HG03103 (cell line): ENCODE measurements at regions not wholly inside any gene's neighbourhood (a gene's known extent, or its start where the extent isn't known, plus 50 kb on each side); places are given as distances from the start of the nearest gene placed in this dataset.

Source experiments
- ATAC-seq: cut with Tn5 transposase; IDR thresholded peaks from one replicate; pipeline ENCODE4 v1.9.1; 2021; ENCODE audit warnings: low read depth; ENCODE audit not compliant: unreplicated experiment

- ATAC-seq = no peak
These were observed 137.7 kb upstream of the POM121L12 start for GRCh38 chr7:52897713-52898112.

GRCh38 chr7:52897288-52897687 lies 138.1 kb upstream of the POM121L12 start:
- ATAC-seq = no peak

- ATAC-seq = no peak
These were observed 158.2 kb upstream of the POM121L12 start for GRCh38 chr7:52877240-52877639.

- ATAC-seq = no peak
These were observed 159.0 kb upstream of the POM121L12 start for GRCh38 chr7:52876402-52876801.

- ATAC-seq = no peak
These were observed 171.8 kb upstream of the POM121L12 start for GRCh38 chr7:52863652-52864051.

- ATAC-seq = no peak
These were observed 173.1 kb upstream of the POM121L12 start for GRCh38 chr7:52862321-52862720.

GRCh38 chr7:52857367-52857766 lies 178.1 kb upstream of the POM121L12 start:
- ATAC-seq = no peak

GRCh38 chr7:52854681-52855080 lies 180.8 kb upstream of the POM121L12 start:
- no peak for ATAC-seq

- ATAC-seq = no peak
These were observed 183.9 kb upstream of the POM121L12 start for GRCh38 chr7:52851547-52851946.

- ATAC-seq = no peak
These were observed 192.0 kb upstream of the POM121L12 start for GRCh38 chr7:52843436-52843835.

- no peak for ATAC-seq
These were observed 193.1 kb upstream of the POM121L12 start for GRCh38 chr7:52842202-52842900.

GRCh38 chr7:52838981-52839411 lies 196.4 kb upstream of the POM121L12 start:
- ATAC-seq = no peak

GRCh38 chr7:52831321-52831720 lies 204.1 kb upstream of the POM121L12 start:
- no peak for ATAC-seq

- ATAC-seq = no peak
These were observed 204.6 kb upstream of the POM121L12 start for GRCh38 chr7:52830801-52831200.

GRCh38 chr7:52826515-52827265 lies 208.7 kb upstream of the POM121L12 start:
- no peak for ATAC-seq

- ATAC-seq = no peak
These were observed 209.8 kb upstream of the POM121L12 start for GRCh38 chr7:52825611-52826010.

GRCh38 chr7:52811537-52811936 lies 223.9 kb upstream of the POM121L12 start:
- no peak for ATAC-seq

GRCh38 chr7:52799817-52800216 lies 235.6 kb upstream of the POM121L12 start:
- ATAC-seq = no peak

- ATAC-seq = no peak
These were observed 237.6 kb upstream of the POM121L12 start for GRCh38 chr7:52797801-52798200.

- ATAC-seq = no peak
These were observed 240.8 kb upstream of the POM121L12 start for GRCh38 chr7:52794621-52795020.

- no peak for ATAC-seq
These were observed 244.2 kb upstream of the POM121L12 start for GRCh38 chr7:52791176-52791700.

GRCh38 chr7:52786174-52786573 lies 249.3 kb upstream of the POM121L12 start:
- ATAC-seq = no peak
